Head of caudate nucleus (tissue), 42 donors: ENCODE measurements at regions not wholly inside any gene's neighbourhood (a gene's known extent, or its start where the extent isn't known, plus 50 kb on each side); places are given as distances from the start of the nearest gene placed in this dataset.

Experiments
- DNase-seq, 42 donors: peaks; one replicate each; pipeline versions ENCODE4 v3.0.0 to v3.0.0-alpha.2; 2020 to 2021; ENCODE audit warnings: mixed read lengths in 7 of 42
- intact Hi-C: fragments of 100-400 bp; cut with DNase I; formaldehyde crosslinking; loops from one replicate; pipeline ENCODE4 v1.15.0; 2022

DNA sequence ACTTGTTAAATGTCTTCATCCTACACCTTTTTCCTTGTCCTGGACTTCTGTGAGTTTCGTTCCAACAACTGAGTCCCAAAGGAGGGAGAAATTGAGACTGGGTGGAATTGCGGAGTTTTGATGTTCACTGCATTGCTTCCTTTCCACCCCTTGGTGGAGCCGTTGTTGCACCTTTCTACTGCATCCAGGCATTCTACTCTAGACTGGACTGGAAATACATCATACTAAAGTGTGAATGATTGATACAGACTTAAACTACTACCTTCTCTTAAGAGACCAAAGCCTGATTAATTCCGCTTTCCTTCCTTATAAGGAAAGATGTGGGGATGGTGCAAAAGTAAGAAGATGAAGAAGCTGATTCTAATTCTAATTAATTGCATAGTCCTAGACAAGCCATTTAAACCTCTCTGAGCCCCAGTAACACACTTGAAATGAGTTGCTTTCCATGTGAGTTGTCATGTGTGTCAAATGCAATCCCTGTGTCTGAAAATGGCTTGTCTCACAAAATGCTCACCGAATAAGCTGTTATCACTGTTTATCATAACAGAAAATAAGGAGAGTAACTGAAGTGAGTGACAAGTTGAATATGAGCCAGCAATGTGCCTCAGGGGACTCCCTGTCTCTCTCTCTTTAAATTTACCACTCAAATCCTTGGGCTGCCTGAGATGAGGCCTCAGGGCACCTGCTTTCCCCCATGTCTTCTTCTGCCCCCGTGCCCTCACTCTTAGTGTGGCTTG, 338.3 kb upstream of the CHD6 start:
- DNase-seq = peak in 8 of 42 donors; percentile 4 to 22 (median 12)

DNA sequence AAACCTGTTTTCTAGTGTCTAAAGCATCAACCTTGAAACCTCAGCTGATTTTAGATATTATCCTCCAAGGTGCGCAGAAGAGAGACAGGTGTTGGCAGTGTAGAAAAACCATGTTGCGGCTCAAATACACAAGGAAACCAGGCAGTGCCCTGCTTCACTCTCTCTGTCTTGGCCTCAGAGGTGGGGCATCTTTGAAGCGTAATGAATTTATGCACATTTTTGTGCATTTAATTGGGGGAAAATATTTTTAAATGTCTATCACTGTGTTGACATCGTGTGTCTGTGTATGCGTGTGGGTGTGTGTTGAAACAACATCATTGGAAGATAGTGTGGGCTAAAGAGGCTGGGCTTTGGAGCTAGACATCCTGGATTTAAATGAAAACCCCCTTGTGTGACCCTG, 334.0 kb upstream of the CHD6 start:
- intact Hi-C loops = no loop called here
- no peak for DNase-seq

More for the DNA sequence above, 338.3 kb upstream of the CHD6 start:
- intact Hi-C loops = no loop called here

DNA sequence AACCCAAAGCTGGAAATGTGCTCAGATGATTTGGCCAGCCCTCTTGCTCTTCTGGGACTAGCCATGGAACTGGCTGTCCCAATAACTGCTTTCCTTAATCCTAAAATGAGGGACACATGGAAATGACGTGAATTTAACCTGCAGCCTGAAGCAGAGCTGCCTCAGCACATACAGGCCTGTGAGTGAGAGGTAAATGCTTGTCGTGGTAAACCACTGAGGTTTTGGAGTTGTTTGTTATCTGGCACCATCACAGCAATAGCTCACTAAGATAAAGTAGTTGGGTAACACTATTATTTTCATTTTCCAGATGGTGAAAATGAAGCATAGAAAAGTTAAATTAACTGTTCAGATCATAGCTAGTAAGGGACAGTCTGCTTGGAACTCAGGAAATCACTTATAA, 333.4 kb upstream of the CHD6 start:
- DNase-seq = no peak

DNA sequence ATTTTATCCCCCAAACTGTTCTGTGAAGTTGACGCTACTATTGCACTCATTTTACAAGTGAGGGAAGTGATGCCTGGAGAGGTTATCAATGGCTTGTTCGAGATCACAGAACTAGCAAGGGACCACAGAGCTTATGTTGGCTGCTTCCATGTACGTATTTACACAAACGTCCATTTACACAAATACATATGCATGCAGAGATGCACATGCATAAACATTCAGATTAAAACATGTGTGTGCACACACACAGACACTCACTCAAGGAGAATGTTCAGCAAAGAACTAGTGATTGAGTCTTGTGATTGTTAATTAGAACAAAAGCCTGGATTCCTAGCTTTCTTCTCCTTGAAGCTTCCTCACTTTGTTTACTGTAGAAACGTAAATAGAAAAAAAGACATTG, 321.5 kb upstream of the CHD6 start:
- intact Hi-C loops = no loop called here
- DNase-seq = no peak

More for the DNA sequence above, 333.4 kb upstream of the CHD6 start:
- intact Hi-C loops = no loop called here

DNA sequence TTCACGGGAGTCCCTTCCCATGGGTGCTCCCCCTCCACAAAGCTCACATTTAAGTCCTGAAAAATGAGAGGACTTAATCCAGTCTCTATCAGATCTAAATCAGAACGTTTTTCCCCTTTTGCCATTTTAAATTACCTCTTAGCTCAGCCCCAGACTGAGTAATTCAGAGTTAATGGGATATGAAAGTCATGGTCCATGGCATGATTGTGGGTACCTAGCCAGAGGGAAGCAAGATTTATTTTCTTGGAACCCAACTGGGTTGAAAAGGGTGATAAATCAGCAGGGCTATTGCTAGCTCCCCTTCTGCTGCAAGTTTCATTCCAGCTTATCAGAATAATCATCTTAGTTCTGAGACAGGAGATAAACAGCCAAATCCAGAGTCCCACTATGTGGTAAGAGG, 320.2 kb upstream of the CHD6 start:
- intact Hi-C loops = no loop called here
- no peak for DNase-seq

DNA sequence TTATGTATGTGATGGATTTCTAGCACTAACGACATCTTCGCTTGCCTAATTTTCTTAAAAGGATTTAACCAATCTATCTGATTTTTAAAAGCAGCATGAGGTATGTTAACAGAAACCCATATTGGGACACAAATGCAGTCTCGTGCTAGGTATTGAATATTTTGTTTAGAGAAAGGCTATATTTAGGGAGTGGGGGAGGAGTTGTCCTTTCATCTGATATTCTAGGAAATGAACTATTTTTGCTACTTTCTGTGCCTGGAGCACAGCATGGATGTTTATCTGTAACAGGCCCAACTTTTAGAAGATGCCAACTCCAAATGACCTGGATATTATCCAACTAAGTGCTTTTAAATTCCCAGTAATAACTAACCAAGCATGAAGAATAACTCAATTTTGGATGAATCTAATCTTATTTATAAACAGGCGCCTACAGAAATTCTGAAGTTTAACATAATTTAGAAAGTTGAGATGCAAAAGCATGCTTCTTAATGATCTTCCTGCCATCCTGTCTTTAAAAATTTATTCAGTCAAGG, 317.1 kb upstream of the CHD6 start:
- intact Hi-C loops = no loop called here
- DNase-seq = no peak

DNA sequence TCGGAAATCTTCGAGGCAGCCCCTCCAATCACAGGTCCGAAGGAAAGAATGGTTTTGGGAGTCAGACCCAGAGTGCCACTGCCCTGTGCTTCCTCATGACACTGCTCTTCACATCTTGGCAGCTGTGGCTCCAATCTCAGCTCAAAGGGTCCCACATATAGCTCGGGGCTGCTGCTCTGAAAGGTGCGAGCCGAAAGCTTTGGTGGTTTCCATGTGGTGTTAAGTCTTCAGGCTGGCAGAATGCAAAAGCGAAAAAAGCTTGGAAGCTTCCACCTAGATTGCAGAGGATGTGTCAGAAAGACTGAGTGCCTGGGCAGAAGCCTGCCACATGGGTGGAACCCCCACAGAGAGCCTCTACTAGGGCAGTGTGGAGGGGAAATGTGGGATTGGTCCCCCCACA, 314.3 kb upstream of the CHD6 start:
- no peak for DNase-seq
- intact Hi-C loops = no loop called here

DNA sequence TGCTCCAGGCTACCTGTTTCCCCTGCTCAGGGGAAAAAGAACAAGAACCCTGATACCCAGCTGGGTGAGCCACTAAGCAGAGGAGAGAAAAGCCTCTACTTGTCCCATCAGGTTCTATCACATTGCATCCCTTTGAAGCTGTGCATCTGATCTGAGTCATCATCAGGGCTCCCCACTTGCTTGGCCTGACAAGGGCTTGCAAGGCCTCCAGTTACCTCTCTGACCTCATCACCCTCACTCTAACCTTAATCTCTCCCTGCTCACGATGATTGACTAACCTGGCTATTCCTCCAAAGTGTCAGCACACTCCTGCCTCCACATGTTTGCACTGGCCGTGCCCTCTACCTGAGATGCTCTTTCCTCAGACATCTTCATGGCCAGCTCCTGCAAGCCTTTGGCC, 309.5 kb upstream of the CHD6 start:
- intact Hi-C loops = no loop called here
- no peak for DNase-seq

DNA sequence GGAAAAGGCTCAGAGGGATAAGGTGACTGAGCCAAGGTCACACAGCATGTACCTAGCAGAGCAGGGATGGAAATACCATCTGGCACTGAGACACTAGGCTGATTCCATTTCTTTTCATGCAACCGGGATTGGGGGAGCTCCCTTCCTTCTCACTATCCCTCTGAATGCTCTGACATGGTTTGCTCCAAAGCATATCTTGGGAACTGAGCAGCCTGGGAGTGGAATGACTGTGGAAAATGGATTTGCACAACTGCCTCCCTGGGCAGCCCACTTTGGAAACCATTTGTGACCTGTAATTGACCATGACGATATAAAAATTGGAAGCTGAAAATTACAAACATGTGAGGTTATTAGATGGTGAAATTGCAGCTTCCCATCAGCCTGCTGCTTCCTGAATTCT, 309.0 kb upstream of the CHD6 start:
- DNase-seq = no peak
- intact Hi-C loops = no loop called here

DNA sequence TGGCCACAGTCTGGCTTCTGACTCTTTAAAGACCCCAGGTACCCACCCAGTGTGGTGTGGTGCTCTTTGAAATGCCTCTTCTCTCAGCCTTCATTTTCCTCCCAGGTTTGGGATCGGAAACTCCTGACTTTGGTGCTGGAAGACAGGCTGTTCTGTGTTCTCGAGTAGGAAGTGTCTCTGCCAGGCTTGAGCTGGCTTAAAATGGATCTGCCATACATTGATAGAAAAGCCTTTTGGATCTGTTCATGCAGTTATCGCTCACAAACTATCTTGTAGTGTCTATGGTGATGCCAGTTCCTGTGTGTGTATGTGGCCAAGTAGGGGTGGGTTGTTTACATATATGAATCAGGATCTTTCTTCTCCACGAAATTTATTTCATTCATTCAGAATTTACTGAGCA, 307.3 kb upstream of the CHD6 start:
- DNase-seq = no peak
- intact Hi-C loops = no loop called here

DNA sequence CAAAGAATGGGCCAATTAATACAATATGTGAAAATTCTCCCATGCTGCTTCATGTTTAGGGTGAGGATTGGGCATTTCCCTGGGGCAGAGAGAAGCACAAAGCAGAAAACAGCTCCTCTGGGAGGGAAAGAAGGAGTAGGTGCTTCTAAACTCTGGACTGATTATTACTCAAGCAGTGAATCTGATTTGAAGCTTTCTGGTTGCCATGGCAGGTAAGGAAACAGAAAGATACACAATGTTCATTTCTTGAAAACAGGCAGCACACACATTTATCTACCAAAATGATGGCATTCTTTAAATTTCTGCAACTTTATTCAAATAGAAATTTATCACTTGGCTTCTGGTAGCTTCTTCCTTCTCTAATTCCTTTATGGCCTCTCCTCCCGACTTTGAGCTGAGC, 305.4 kb upstream of the CHD6 start:
- no peak for DNase-seq
- intact Hi-C loops = no loop called here

DNA sequence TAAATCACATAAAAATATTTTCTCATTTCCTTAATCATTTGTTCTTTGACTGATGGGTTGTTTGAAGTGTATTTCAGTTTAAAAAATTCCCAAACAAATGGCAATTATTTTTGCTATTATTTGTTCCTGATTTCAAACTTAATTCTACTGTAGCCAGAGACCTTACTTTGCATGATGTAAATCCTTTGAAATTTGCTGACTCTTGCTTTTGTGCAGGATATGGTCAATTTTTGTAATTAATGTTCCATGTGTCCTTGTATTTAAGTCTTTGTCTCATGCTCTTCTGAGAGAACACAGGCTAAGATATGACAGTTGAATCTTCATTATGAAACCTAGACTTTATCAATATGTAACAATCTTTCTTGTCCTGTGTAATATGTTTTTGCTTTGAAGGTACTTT, 295.0 kb upstream of the CHD6 start:
- no peak for DNase-seq
- intact Hi-C loops = no loop called here

DNA sequence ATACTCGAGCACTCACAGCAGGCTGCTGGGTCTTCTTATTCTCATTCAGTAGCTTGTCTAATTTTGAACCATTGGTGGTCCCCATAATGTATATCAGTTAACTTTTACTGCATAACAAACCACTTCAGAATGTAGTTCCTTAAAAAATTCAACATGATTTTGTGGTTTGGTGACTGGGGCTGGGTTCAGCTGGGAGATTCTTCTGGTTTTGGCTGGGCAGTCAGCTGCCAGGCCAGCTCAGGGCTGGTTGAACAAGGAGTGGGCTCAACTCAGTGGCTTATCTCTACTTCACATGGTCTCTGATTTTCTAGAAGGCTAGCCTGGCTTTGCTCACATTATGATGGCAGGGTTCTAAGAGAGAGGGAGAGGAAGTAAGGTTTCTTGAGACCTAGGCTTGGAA, 292.4 kb upstream of the CHD6 start:
- intact Hi-C loops = no loop called here
- DNase-seq = no peak

DNA sequence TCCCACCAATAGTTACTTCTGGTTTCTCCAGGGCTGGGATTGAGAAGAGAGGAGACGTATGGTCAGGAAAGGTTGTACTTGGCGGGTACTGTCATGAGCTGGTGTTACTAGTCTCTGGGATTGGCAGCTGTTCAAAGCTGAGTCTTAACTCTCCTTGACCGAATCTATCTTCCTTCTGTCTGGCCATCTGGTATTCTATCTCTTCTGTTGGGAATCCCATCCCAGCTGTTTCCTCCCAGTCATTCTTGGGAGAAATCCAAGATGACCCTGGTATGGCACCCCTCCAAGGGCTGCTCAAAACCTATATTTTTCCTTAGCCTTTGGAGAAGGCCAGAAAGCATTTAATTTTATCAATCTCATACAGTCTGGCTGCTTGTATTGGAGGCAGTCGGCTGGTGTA, 287.0 kb upstream of the CHD6 start:
- no peak for DNase-seq
- intact Hi-C loops = no loop called here

DNA sequence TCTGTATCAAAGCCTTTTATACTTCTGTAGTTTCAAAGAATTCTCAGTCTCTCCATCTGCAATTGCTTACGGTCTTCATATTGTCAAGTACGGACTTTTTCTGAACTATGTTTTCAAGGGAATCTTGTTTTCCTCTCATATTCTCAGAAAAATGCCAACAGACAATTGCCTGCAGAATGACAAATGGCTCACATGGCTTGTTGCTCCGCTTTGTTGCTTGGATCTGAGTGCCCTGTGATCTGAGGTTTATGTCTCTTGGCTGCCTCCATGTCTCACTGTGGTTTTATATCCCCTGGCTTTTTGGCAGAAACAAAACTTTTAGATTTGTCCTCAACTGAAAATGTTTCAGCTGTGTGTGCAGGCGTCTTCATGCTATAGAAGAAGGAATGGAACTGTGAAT, 285.4 kb upstream of the CHD6 start:
- DNase-seq = no peak
- intact Hi-C loops = no loop called here

DNA sequence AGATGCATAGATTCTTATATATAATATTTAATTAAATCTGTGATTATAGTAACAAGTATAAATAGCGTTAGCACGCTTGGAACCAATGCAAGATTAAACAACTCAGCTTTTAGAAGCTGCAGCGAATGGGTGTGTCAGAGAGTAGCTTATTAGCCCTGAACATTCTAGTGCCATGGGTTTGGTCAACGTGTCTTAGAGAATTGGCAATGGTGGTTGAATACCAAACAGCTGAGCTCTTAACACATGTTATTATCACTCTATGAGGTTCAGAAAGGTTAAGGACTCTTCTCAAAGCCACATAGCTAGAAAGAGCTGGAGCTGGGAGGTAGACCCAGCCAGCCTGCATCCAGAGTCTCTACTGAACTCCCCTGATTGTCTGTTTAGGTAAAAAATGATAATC, 284.2 kb upstream of the CHD6 start:
- intact Hi-C loops = no loop called here
- DNase-seq = no peak

DNA sequence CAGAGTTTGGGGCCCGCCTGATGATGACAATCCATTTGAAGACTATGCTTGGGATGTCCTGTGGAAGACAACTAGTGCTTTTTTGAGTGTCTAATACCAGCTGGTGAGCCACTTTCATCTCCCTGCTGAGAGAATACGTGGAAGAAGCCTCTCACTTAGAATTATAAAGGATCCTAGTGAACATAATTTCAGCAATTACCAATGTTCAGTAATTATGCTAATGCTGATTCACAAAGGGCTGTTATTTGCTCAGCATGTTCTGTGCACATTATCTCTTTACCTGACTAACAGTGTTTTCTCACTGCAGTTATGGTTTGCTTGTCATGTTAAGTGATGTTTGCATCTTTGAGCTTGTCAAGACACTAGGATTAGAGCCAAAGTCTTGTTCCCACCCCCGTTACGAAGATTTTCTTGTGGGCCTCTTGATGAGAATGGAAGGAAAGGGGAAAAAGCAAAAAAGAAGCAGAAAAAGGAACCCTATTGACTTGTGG, 282.1 kb upstream of the CHD6 start:
- intact Hi-C loops = no loop called here
- DNase-seq = peak in 5 of 42 donors; percentile 15 to 59 (median 26)

DNA sequence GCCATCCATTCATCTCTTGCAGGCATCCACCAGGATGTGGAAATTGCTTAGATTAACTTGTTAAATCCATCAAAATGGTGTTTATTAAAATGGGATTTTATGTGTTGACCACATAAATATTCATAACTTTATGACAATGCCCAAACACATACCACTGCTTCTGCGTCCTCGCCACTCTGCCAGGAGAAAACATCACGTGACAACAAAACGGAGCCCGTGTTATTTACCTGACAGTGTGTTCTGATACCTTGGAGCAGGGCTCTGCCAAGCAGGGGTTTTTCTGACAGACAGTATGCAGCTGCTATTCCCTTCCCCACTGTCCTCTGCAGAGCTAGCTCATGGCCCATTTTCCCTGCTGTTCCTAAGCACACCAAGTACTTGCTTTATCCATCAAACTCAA, 279.5 kb upstream of the CHD6 start:
- DNase-seq = no peak
- intact Hi-C loops = no loop called here

DNA sequence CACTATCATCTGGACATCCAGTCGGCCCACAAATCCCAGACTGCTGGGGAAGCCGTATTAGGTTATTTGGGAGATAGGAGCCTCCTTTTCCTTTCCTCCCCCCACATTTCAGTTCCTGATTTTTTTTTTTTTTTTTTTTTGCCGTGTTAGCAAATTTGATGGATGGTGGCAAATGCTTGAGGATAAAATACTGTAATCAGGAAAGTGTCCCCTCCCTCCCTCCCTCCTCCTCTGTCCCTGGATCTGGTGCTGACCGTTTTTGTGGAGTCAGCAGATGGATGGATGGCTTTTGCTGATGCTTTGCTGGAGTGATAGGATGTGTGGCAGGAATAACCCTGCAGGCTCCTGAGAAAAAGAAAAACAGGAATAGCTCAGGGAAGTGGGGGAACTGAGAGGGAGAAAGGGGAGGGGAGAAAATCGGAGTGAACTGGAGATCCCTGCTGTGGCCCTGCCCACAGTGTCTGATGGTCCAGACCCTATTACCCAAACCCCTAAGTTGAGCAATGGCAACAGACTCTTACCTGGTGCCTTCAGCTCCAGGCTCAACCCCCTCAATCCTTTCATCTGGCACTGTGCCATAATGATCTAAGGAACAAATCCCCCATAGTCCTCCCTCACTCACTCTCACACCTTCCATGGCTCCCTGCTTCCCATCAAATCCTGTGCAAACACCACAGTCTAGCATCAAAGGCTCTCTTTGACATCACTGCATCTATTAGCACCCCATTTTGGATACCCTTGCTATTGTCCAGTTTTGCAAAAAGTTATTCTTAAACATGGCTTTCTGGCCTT, 277.3 kb upstream of the CHD6 start:
- no peak for DNase-seq

DNA sequence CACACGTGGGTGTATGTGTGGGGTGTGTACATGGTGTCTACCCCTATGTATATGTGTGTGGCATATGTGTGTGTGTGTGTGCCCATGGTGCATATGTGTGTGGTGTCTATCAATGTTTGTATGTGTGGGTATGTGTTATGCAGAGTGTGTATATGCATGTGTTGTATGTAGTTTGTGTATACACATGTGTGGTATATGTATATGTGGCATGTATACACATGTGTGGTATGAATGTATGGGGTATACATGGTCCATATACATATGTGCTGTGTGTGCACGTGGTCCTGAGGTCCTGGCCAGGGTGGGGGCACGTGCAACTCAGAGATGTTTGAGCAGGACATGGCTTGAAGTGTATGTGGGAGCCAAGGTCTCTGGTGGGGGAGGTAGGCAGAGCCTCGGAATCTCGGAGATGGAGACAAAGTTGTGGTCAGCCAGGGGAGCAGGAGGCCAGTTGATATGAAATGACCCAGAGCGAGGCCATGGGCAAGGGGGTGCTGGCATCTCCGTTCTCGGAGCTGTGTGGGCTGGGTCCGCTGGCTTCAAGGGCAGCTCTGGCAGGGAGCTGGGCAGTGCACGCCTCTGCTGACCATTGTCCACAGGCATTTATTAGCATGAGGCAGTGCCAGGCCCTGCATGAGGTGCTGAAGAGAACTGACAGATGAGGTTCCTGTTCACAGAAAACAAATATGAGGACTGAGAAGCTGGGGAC, 276.2 kb upstream of the CHD6 start:
- intact Hi-C loops = no loop called here
- DNase-seq = no peak

More for the DNA sequence above, 277.3 kb upstream of the CHD6 start:
- intact Hi-C loops = no loop called here
